ENCODE measurements at regions not wholly inside any gene's neighbourhood (a gene's known extent, or its start where the extent isn't known, plus 50 kb on each side); places are given as distances from the start of the nearest gene placed in this dataset.

DNA sequence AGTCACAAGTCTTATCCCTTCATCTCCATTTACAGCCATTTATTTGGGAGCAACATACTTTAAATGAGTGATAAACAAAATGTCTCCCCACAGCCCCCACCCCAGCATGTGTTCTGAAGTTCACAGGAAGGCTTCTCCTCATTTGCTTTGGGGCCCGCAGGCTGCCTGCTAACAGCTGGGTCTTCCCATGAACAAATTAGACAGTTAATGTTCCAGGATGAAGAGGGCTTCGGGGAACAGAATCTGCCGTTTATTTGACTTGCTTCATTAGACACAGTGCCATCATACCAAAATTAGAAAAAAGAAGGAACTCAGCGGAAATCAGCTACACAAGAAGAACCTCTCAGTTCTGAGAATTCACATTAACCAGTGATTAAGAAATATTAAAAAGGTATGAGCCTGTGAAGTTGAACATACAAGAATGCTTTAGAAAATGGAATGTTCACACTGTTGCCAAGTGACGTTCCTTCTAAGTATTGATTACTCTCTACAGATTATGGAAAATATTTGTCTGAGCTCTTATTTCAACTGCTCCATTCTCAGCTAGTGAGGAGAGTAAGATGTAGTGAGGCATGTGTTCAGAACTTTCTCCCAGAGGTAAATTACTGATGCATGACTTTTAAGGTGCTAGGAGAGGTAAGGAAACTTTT is 107.5 kb upstream of the THBS1 start:
- FAIRE-seq: no peak
- DNase-seq (ENCODE audit: insufficient read length, low spot score): no peak

DNA sequence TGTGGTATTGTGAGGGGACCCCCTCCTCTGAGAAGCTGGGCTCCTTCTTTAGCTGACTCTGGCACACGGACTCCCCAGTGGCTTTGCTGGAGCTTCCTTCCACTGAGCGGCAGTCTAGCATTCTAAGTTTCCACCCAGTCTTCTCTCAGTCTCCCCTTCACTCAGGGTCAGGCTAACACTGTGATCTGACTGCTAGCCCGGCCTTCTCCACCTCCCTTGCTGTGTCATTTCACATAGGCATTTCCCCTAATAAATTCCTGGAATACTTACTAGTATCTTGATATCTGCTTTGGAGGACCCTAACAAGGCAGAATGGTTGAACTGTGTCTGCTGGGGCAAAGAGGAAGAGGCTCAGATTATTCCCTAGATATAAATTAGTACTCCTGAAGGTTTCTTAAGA is 106.2 kb upstream of the THBS1 start:
- FAIRE-seq: no peak

DNA sequence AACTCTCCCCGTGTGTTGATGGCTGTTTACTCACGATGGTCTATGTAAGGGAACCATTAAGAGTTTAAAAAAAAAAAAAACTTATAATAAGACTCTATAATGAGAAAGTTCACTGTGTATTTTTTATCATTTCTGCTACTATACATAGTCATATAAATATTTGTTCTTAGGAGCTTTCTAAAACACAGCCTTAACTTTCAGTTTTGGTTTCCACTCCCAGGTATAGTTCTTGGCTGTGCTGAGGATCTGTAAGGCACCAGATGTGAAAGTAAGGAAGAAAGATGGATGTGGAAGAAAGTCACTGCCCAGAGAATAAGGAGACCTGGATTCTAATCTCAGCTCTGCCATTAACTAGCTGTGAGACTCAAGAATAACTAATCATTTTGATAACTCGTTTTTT is 101.9 kb upstream of the THBS1 start:
- no peak for FAIRE-seq

More for the DNA sequence above, 106.2 kb upstream of the THBS1 start:
- peak; percentile 26 for DNase-seq (ENCODE audit: insufficient read length, low spot score)

DNA sequence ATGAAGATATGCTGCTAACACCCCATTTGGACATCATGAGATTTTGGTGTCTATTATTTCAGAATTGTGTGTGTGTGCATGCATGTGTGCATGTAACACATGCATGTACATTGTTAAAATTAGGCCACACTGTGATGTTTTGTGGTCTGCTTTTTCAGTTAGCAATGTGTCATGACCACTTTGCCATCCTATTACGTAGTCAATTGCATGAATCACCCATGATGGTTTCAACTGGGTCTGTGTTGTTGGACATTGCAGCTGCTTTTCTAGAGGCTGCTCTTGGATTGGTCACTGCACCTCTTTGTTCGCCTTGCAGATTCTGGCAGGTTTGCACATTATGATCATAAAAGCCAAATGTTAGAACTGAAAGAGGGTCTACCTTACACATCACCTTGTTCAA is 101.0 kb upstream of the THBS1 start:
- FAIRE-seq (no peak), DNase-seq (ENCODE audit: insufficient read length, low spot score) (no peak)

More for the DNA sequence above, 101.9 kb upstream of the THBS1 start:
- DNase-seq (ENCODE audit: insufficient read length, low spot score): no peak

DNA sequence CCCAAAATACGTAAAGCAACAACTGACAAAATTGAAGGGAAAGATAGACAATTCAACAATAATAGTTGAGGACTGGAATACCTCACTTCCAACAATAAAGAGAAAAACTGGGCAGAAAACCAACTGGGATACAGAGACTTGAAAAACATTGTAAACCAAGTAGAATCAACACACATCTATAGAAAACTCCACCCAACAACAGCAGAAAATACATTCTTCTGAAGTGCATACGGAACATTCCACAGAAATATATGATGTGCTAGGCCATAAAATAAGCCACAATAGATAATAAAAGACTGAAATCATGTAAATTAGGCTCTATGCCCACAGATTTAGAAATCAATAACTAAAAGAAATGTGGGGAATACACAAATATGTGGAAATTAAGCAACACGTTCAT is 98.4 kb upstream of the THBS1 start:
- DNase-seq (ENCODE audit: insufficient read length, low spot score): no peak
- FAIRE-seq: no peak

DNA sequence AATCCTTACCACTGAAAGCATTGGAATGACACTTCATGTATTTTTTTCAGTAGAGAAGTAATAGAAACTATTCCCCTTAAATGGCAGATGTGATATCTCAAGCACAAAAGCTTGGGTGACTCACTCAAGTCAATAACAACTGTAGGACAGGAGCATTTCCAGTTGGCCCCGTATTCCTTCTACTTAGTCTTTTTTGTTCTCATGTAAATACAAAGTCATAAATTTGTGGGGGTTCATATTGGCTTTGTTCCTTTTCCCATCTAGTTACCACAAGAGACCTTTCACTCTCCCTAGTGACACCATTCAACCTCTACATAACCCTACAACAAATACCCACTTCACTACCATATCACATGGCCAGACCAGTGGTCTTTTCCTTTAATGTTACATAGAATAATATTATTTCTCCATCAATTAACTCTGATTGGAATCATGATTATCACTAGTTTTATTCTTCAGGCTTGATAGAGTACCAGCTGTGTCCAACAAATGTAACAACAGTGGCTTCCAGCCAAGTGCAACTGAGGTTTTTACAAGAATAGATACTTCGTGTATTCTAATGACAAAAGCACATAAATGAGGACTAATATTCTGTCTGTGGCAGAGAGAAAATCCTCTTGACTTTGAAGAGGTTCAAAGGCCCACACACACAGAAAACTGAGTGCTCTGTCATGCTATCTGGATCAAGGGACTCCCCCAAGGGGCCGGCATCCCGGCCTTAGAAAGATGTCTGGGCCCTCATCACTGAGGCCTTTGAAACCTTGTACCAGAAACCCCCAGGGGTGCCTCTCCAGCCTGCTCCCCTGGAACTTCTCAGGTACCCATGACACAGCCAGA is 94.0 kb upstream of the THBS1 start:
- DNase-seq (ENCODE audit: insufficient read length, low spot score): no peak
- no peak for FAIRE-seq

DNA sequence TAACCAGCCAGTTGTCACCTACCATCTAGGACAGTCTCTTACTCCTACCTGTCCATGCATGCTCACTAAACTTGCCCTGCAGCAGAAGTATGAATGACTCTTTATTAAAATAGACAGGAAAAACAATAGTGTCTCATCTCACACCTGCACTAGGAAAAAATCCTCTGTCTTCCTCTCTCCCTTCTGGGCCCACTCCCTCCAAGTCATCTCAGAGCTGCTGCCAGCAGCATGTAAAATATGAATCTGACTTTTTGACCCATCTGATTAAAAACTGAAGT is 93.5 kb upstream of the THBS1 start:
- no peak for DNase-seq (ENCODE audit: insufficient read length, low spot score)
- no peak for FAIRE-seq

DNA sequence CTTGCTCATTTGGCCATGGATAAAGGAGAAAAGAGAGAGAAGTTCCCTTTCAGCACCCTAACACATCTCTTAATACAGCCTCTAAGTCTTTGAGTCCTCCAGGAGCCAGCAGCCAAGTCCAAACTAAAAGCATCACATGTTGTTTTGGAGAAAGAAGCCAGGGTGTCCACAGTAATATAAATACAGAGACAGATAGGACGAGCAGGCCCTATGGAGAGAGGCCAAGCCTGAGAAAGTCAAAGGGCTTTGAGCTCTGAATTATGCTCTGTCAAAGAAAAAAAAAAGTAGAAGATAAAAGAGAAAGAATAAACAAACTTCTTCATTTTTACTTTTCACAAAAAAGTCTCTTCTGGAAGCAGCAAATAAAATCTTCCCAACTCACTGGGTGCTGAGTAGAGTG is 92.4 kb upstream of the THBS1 start:
- DNase-seq (ENCODE audit: insufficient read length, low spot score): no peak
- no peak for FAIRE-seq

DNA sequence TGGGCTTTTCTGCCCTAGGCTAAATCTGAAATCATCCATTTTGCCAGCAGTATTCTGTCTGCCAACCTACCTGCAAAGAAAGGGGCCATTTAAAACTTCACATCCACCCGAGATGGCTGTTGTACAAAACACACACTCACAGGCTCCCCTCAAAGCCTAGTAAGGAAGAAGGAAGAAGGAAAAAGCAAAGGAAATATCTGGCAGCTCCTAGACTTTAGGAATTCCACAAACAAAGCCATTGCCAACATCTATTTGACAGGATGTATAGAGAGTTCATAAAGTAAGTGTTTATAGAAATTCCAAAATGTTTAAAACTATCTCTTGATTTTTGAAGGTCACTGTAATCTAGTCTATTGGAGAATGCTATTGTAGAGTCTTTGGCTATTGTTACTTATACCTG is 91.9 kb upstream of the THBS1 start:
- FAIRE-seq (no peak), DNase-seq (ENCODE audit: insufficient read length, low spot score) (no peak)

DNA sequence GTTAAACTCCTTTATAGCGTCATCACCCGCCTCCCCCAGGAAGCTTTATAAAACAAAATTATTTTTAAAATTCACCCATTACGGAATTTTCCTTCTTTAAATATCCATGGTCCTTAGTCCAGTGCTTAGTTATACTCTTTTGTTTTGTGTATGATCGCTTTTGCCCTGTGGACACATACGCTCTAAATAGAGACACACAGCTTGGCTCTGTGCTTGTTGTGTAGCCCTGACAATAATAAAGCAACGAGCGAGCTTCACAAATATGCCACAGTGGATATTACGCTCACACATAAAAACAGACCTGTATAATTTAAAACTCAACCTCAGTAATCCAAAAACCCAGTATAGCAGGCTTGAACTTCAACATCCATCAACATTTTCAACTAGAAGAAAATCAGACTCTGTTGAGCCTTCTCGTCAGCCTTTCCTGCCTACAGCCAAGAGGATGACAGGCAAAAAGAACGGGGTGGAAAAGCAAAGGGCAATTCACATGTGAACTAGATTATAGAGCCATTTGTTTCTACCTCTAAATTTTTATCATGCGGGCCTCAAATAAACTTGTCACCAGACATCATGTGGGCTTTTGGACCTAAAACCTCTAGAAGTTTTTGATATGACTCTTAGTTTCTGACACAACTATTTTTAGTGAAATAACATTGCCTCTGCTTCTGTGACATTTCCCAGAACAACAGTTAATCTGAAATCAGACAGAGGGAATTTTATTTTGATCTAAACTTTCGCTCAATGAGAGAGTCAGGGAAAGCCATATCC is 89.6 kb upstream of the THBS1 start:
- FAIRE-seq (no peak), DNase-seq (ENCODE audit: insufficient read length, low spot score) (no peak)

DNA sequence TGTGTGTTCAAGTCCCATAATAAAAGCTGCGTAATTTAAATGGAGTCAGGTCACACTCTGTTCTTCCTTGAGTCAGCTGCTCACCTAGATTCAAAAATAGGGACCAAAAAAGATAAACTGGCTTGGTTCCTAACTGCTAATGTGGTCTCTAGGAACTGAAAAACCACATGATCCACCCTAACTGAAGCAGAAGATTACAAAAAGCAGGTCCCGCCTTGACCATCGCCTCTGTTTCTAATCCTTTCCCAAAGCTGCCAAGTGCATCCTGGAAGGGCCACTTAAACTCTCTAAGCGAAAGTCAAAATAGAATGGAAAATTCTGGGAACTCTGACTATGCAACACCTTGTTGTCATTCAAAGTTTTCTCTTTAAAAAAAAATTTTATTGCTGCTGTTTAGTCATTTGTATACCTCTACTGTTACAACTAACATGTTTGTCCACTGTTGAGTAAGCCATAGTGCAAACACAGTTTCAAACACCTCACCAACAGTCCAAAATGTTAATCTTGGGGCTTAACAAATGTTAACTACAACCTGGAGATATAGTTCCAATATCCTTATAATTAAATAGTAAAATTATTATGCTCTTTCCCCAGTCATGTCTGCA is 88.9 kb upstream of the THBS1 start:
- DNase-seq (ENCODE audit: insufficient read length, low spot score) (no peak), FAIRE-seq (no peak)

DNA sequence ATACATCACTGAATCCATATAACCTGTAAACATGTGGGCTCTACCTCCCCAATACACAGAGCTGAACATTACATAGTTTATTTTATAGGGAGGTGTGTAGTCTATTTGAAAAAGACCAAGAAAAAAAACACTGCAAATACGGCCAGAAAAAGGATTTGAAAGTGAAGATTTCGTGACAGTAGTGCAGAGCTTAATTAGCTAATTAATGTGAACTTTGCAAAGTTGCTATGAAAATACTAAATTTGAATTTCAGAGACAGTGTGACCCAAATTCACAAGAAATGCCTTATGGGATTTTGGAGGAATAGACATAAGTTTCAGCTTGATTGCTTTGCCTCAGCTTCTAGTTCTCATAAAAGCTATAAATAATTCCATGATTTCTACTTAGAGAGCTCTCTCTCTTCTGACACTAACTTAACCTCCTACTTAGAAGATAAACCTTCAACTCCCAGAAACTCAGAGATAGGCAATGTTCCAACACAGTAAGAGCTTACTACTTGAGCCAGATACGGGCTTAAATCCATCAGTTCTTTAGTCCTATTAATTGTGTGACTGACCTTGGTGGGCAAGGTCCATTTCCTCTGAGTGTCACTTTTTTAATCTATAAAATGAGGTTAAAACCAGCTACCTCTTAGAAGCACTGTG is 87.3 kb upstream of the THBS1 start:
- DNase-seq (ENCODE audit: insufficient read length, low spot score) (no peak), FAIRE-seq (no peak)

DNA sequence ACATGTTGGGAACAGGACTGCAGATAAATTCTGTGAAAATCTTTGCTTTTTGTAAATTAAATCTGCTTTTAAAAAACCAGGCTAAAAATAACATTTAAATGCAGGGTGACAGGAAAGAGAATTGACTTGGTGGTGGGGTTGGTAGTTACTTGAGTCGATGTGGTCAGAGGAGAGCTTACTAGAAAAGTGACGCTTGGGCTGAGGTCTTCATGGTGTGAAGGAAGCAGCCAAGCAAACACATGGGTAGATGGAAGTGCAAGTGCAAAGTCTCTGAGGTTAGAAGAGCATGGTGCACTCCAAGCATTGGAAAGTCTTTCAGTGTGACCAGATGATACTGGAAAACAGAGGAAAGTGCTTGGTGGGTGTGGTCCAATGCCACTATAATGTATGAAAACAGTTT is 86.4 kb upstream of the THBS1 start:
- FAIRE-seq: no peak
- no peak for DNase-seq (ENCODE audit: insufficient read length, low spot score)

DNA sequence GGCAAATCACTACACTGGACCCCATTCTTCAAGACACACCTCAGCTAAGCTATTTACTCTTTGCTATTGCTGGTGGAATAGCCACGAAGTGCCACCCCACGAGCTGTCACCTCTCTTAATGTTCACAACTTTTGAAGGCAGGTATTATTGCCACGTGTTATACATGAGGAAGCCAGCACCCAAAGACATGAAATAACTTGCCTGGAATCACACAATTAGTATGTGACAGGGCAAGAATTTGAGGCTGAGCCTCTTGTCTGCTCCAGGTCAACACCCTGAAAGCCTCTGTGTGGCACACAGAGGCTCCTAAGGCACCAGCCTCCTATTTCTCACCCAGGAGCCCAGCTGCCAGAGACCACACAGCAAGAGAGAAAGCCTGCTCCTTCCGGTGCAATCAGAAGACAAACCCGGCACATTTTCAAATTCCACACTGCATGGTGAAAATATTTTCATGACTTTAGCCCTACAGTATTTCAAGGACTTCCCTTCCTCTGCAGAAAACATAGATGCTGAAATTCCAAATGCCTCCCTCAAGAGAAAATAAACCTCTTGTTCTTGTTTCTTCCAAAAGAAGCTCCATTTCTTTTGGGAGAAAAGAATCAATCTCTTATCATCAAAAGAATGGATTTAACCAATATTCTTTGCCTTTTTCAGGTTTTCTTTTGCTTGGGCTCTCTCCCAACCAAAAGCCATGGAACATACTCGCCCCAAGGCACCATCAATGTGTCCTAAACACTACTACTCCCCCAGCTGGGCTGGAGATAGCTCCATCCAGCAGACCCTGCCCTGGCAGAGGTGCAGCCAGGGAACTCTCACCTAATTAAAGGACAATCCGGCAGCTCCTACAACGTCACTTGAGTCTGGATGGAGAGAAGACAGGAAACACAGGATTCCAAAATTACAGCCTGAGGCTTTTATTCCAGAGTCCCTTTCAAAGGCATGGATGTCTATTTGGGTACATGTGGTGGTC is 84.7 kb upstream of the THBS1 start:
- DNase-seq (ENCODE audit: insufficient read length, low spot score): no peak
- no peak for FAIRE-seq

DNA sequence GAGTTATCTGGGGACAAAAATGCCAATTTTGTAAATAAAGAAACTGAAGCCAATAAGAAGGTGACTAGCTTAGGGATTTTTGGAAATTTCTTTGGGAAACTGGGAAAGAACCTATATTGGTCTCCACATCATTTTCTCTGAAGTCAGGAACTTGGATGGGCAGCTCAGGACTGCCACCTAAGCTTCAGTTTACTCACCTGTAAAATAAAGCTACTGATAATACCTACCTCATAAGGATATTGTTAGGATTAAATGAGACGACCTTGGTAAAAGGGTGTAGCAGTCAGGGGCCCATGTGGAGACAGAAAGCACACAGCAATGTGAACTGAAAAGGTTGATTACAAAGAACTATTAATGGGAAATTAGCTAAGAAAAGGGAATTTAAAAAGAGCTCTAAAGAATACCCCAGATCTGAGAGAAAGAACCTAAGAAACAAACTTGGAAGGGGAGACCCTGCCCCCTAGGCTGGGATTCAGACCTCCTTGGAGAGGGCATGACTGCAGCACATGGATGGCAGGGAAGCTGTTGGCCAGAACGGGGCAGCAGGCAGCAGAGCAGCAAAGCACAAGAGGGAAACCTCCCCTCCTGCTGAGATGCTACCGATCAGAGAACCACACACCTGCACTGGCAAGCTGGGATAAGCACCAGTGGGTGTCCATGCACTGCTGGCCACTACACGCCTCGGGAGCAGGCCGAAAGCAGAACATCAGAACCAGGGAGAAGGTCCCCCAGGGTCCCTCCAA is 83.7 kb upstream of the THBS1 start:
- DNase-seq (ENCODE audit: insufficient read length, low spot score) (no peak), FAIRE-seq (no peak)

DNA sequence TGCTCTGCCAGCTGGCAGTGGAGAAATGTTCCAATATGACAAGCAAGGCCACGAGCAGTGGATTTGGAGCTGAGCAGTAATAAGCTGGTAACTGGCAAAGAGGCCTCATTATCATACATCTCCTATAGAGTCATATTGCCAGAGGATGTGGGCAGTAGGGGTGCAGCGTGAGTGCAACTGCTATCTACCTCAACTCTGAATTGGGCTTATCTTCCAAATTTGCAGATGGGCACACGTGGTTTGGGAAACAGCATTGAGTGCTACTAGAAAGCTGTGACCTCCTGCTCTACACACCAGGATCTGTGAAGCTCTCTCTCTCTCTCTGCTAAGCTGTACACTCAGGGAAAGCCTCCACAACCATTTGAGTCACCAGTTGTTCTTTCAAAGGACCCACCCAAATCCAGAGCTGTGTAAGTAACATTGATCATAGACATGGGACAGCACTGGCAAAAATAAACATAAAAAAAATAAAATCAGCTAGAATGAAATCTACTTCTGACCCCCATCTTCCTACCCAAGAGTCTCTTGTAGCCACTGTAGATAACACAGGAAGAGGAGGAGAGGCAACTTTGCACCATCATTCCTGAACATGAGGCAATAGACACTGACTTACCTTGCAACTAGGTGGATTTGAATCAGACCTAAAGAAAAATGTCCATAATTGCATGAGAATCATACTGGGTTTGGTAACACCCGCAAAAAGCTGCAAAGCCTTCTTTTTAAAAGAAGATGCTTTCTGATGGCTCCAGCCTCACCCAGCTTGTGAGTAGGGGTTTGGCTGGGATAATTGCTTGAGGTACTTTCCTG is 82.9 kb upstream of the THBS1 start:
- FAIRE-seq: no peak
- DNase-seq (ENCODE audit: insufficient read length, low spot score): no peak

DNA sequence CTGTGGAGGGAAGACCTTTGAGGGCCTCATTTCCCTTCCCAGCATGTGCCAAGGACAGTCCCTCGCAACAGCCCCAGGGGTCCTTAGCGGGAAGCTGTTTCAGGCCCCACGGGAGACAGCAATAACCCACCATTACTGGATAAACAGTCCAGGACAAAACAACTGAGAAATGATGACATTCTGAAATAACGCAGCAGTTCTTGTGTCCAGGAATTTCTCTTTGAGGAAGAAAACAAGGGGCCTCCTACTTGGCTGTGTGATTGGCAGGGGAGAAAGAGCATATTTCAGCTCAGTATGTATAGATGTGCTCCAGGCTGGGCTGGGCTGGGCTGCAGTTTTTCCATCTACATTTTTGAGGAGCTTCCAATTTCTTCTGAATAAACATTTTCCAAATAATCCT is 82.2 kb upstream of the THBS1 start:
- FAIRE-seq (no peak), DNase-seq (ENCODE audit: insufficient read length, low spot score) (no peak)

DNA sequence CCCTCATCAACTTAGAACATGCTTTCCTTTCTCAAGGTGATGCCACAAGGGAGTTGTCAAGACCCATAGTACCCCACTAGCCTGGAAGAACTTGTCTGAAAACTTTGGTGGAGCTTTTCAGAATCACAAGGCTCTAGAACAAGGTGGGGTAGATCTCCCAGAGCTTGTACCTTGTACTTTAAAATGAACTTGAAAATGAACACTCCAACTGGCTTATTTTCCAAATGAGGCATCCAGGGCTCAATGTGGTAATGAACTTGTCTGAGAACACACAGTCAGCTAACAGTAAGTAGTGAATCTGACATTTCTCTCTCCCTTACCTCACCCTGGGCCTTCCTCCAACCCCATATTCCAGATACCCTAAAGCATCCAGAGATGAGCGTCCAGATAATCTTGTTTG is 81.8 kb upstream of the THBS1 start:
- no peak for FAIRE-seq
- DNase-seq (ENCODE audit: insufficient read length, low spot score): no peak

Measured in HTR-8/SVneo (cell line).